Pancreas (tissue), 10 donors: ENCODE measurements at regions not wholly inside any gene's neighbourhood (a gene's known extent, or its start where the extent isn't known, plus 50 kb on each side); places are given as distances from the start of the nearest gene placed in this dataset.
A peak's percentile ranks its signal among the peaks of the same experiment; 100 is the strongest.

Source experiments
- ATAC-seq, 4 donors: fragments of 200-7000 bp; cut with Tn5 transposase; one replicate each; pipeline versions ENCODE4 v1.8.0 to v1.9.1; 2020; ENCODE audit warnings: mild to moderate bottlenecking in 4 of 4, moderate library complexity in 4 of 4
- DNase-seq, 6 donors: peaks; one replicate each; pipeline ENCODE4 v3.0.0-alpha.2; 2020
- FAIRE-seq: peaks from 2 replicates; lab custom pipeline; 2012; peaks lifted over from hg19 to GRCh38; lab: Jason Lieb, UNC
- H3K27ac ChIP-seq, 4 donors: fragments of 200-600 bp; sonication (generic); 1 replicate in 3 of 4; 2 replicates in 1 of 4; pipeline versions ENCODE4 v1.5.0 to v1.8.0; 2020
- H3K27me3 ChIP-seq, 4 donors: fragments of 200-600 bp; one replicate each; pipeline ENCODE4 v1.8.0; 2021
- H3K36me3 ChIP-seq, 3 donors: fragments of 200-600 bp; sonication (generic) in 1 of 3; one replicate each; pipeline versions ENCODE4 v1.5.0 to v1.8.0; 2020 to 2021
- H3K4me1 ChIP-seq, 3 donors: fragments of 200-600 bp; one replicate each; pipeline ENCODE4 v1.8.0; 2021
- H3K4me3 ChIP-seq, 4 donors: fragments of 200-600 bp; sonication (generic) in 2 of 4; one replicate each; pipeline versions ENCODE4 v1.5.0 to v1.8.0; 2020 to 2021
- H3K9me3 ChIP-seq, 4 donors: fragments of 200-600 bp; one replicate each; pipeline ENCODE4 v1.8.0; 2021
- CTCF ChIP-seq, 4 donors: fragments of 200-600 bp; sonication (generic) in 3 of 4; IDR thresholded peaks; one replicate each; pipeline versions ENCODE4 v1.5.0 to v1.8.0; 2021; ENCODE audit warnings: antibody characterized with exemption in 4 of 4
- WGBS, 2 donors: extraction: QIAGEN DNeasy Blood & Tissue Kit; methylation state at CpG; one replicate each; pipeline ENCODE4 v1.1.7; 2013; 5-methylcytosine and 5-hydroxymethylcytosine counted together
- intact Hi-C, 3 donors: fragments of 100-400 bp; cut with DNase I; formaldehyde crosslinking; loops; one replicate each; pipeline versions ENCODE4 v1.11.1 to v1.14.2; 2022
- donor health status: healthy with polysubstance abuse.
- donor health status: DM: no; HTN: no; CAD: no; lungs with moderate emphysema.
- donor health status: DM: no; HTN: no; CAD: no.
- donor health status: control.
- donor health status: control.
- donor health status: Bipolar disorder and iron deficiency.
- donor health status: DM: yes; HTN: yes; CAD: no.
- donor health status: DM: no; HTN: no; CAD: no.
- donor health status: DM: no; HTN: no; CAD: no.
- donor health status: DM: yes; HTN: yes; CAD: no.

- no peak for DNase-seq
- Histone ChIP-seq H3K4me3 (no peak overlapping the region), H3K36me3 (no peaks in the 10 kb centered on the region), H3K27ac (no peak overlapping the region), H3K4me1 (no peaks in the 10 kb centered on the region), H3K27me3 (no peaks in the 10 kb centered on the region), H3K9me3 (no peaks in the 10 kb centered on the region)
- WGBS, 2 donors = 60% methylated on average over 3 of the region's 3 CpGs
- intact Hi-C loops = no loop called here
- TF ChIP-seq CTCF (IDR thresholded peaks at IDR 0.05) = no peak
- FAIRE-seq = no peak
- ATAC-seq = peak in 1 of 4 donors; percentile 70
Observed at GRCh38 chr15:67941648-67942310, 101.9 kb upstream of the RNU6-1 start.

- no peak for FAIRE-seq
Observed at GRCh38 chr15:67943475-67943874, 103.6 kb upstream of the RNU6-1 start.

GRCh38 chr15:67944010-67944641 lies 104.3 kb upstream of the RNU6-1 start:
- FAIRE-seq = no peak
- Histone ChIP-seq H3K9me3 (no peaks in the 10 kb centered on the region), H3K27me3 (no peaks in the 10 kb centered on the region), H3K27ac (peak overlapping the region in 1 of 4 donors; percentile 2), H3K4me1 (no peaks in the 10 kb centered on the region), H3K36me3 (no peaks in the 10 kb centered on the region), H3K4me3 (no peak overlapping the region)
- intact Hi-C loops = no loop called here
- TF ChIP-seq CTCF (IDR thresholded peaks at IDR 0.05) = no peak
- DNase-seq = peak in 2 of 6 donors; percentile 55 to 75
- ATAC-seq = peak in 2 of 4 donors; percentile 50 to 87
- WGBS, 2 donors = 65 to 89% methylated on average over 10 of the region's 10 CpGs

More at GRCh38 chr15:67943475-67943874, 103.6 kb upstream of the RNU6-1 start:
- Histone ChIP-seq H3K9me3 (no peaks in the 10 kb centered on the region), H3K36me3 (no peaks in the 10 kb centered on the region), H3K27me3 (no peaks in the 10 kb centered on the region), H3K27ac (no peak overlapping the region), H3K4me3 (no peak overlapping the region), H3K4me1 (no peaks in the 10 kb centered on the region)
- DNase-seq = no peak
- ATAC-seq = no peak
- no peak for TF ChIP-seq CTCF (IDR thresholded peaks at IDR 0.05)
- WGBS, 2 donors = 79 to 94% methylated on average over 2 of the region's 2 CpGs
- intact Hi-C loops = no loop called here

GRCh38 chr15:67945131-67945530 lies 105.3 kb upstream of the RNU6-1 start:
- no peaks in the 10 kb centered on the region for H3K4me1 ChIP-seq

More at GRCh38 chr15:67945131-67945530, 105.3 kb upstream of the RNU6-1 start:
- ATAC-seq (no peak), FAIRE-seq (no peak), DNase-seq (no peak)
- Histone ChIP-seq H3K4me3 (no peak overlapping the region), H3K27me3 (no peaks in the 10 kb centered on the region), H3K36me3 (no peaks in the 10 kb centered on the region), H3K9me3 (no peaks in the 10 kb centered on the region), H3K27ac (no peak overlapping the region)
- 78 to 82% methylated on average over 2 of the region's 2 CpGs for WGBS, 2 donors
- no peak for TF ChIP-seq CTCF (IDR thresholded peaks at IDR 0.05)
- intact Hi-C loops = no loop called here
